22Rv1 (cell line): ENCODE measurements at regions not wholly inside any gene's neighbourhood (a gene's known extent, or its start where the extent isn't known, plus 50 kb on each side); places are given as distances from the start of the nearest gene placed in this dataset.

ENCODE experiments used
- H3K27ac ChIP-seq: fragments of 450-650 bp; 2 replicates; pipeline ENCODE4 v1.5.1; 2017
- CTCF ChIP-seq: fragments of 450-650 bp; IDR thresholded peaks from 2 replicates; pipeline ENCODE4 v1.5.1; 2017; ENCODE audit warnings: mild to moderate bottlenecking
- ZFX ChIP-seq: fragments of 450-650 bp; IDR thresholded peaks from 2 replicates; pipeline ENCODE4 v1.6.1; 2017; ENCODE audit warnings: antibody characterized with exemption, borderline replicate concordance

DNA sequence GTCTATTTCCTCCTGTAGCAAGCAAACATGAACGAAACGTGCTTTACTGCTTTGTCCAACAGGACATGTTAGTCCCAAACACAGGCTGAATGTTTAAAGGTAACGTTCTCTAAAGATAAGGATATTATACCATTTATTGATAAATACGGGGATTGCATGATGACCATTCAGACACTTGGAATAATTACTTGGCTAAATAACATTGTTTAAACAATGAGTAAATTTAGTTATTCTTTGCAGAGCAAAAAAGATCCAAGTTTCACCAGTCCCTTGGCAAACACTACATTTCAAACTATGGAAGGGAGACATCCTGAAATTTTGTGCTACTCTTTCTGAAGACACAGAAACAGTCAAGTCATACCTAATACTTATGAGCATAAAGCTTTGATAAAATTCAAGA lies 88.0 kb downstream of the ZNF280B start:
- TF ChIP-seq ZFX = no peak
- no peak for TF ChIP-seq CTCF
- H3K27ac ChIP-seq = no peak overlapping the region

GRCh38 chr22:22421392-22421791 lies 87.2 kb downstream of the ZNF280B start:
- no peak overlapping the region for H3K27ac ChIP-seq
- TF ChIP-seq ZFX (no peak), CTCF (no peak)

DNA sequence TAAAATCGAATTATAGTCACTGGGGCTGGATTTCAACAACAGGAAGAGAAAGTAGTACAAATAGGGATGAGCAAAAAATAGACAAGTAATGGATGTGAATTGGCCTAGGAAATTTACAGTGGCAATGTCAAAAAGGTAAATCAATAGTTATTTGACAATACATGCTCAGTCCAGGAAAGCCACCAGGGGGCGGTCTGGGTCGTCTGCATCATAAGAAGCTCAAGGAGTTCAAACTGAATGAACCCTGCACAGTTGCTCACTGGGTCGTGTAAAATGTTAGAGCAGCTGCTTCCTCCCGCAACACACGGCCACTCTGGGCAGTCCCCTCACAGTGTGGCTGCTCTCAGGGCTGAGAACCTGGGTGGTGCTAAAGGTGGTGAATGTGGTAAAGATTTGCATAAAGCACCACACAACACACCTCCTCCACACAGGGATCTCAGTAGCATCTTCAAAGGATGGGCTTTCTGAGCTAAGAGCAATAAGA lies 85.9 kb downstream of the ZNF280B start:
- TF ChIP-seq CTCF (peak; percentile 95), ZFX (no peak)
- no peak overlapping the region for H3K27ac ChIP-seq

DNA sequence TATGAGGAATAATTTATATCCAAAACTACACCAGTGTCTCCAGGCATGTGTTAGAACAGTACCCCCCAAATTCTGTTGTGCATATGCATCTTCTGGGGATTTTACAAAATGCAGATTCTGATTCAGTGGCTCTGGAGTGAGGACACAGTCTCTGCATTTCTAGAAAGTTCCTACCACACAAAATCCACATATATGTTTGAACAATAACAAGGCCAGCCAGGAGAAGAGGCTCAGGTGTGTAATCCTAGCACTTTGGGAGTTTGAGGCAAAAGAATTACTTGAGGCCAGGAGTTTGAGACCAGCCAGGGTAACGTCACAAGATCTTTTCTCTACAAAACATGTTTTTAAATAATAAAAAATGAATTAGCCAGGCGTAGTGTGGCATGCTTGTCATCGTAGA lies 84.9 kb downstream of the ZNF280B start:
- no peak overlapping the region for H3K27ac ChIP-seq
- no peak for TF ChIP-seq CTCF
- no peak for TF ChIP-seq ZFX

DNA sequence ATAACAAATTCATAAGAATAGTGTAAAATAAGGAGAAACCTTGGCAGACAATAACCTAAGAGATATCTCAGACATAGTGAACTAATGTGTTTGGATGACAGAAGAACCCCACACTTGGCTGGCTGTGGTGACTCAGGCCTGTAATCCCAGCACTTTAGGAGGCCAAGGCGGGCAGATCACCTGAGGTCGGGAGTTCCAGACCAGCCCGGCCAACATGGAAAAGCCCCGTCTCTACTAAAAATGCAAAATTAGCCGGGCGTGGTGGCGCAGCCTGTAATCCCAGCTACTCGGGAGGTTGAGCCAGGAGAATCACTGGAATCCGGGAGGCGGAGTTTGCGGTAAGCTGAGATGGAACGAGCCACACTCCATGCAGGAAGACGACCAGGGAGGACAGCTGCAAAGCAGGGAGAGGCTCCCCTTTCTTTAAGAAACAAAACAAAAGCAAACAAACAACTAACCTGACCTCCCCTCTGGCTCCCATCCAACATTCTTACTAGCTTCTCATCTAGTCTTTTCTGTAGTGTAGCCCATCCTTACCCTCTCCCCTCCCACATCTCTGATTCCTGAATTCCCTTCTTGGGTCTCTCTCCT lies 84.2 kb downstream of the ZNF280B start:
- TF ChIP-seq CTCF = no peak
- no peak for TF ChIP-seq ZFX
- no peak overlapping the region for H3K27ac ChIP-seq

DNA sequence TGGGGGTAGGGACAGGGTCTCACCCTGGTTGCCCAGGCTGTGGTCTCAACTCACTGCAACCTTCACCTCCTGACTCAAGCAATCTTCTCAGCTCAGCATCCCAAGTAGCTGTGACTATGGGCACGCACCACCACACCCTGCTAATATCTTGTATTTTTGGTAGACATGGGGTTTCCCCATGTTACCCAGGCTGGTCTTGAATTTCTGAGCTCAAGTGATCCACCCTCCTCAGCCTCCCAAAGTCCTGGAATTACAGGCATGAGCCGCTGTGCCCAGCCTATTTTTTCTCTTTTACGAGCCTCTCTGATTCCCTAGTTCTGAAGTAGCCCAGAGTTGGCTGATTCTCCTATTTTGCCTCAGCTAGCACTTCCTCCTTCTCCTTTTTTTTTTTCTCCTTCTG lies 83.6 kb downstream of the ZNF280B start:
- no peak overlapping the region for H3K27ac ChIP-seq
- TF ChIP-seq CTCF = no peak
- no peak for TF ChIP-seq ZFX

DNA sequence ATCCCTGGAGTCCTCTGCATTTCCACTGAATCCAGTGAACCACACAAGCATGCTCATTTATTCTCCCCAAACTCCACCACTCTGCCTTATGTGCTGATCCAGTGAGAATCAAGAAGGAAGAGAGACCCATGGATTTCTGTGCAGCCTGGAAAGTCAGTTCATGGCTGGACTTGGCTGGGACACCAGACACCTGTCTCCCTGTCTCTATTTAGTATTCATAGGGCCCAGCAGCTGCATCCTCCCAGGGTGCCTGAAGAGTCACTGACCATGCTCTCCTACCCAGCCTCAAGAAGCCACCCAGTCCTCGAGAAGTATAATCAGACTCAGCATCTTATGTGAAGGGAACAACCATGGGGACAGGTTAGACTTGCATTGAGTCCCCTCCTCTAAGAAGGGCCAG lies 83.2 kb downstream of the ZNF280B start:
- H3K27ac ChIP-seq = no peak overlapping the region
- TF ChIP-seq CTCF (no peak), ZFX (no peak)
